ENCODE measurements at regions not wholly inside any gene's neighbourhood (a gene's known extent, or its start where the extent isn't known, plus 50 kb on each side); places are given as distances from the start of the nearest gene placed in this dataset.

DNA sequence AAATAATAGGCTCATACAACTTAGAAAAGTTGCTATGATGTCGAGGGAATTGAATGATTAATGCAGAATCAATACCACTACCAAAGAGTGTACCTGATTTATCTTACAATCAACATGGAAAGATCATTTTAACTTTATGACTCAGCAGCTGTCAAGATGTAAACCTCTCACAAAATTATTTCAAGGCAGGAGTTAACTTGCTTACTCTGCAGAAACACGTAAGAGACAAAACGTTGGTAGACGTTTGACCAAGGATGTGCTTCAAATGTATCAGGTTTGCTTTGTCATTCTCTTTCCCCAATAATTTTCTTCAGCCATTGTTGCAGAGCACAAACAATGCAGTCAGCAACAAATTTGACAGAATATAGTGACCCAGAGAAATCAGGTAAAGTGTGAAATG lies 415.8 kb upstream of the KIF2B start:
- no peak for TF ChIP-seq EZH2 (IDR thresholded peaks at IDR 0.05; ENCODE audit: borderline replicate concordance, low read length)
- no peak for TF ChIP-seq CTCF (IDR thresholded peaks at IDR 0.05; ENCODE audit: low read length)

All from OCI-LY1 (cell line).